ENCODE measurements at regions not wholly inside any gene's neighbourhood (a gene's known extent, or its start where the extent isn't known, plus 50 kb on each side); places are given as distances from the start of the nearest gene placed in this dataset.
A peak's percentile ranks its signal among the peaks of the same experiment; 100 is the strongest.

- no peak for DNase-seq (ENCODE audit: low spot score in 2 of 2, unreplicated experiment in 2 of 2)
- H3K27ac Mint-ChIP-seq = peak overlapping the region; percentile 28
- no peak for TF ChIP-seq CTCF (IDR thresholded peaks at IDR 0.05; ENCODE audit: unreplicated experiment)
- no peaks in the 10 kb centered on the region for H3K36me3 Mint-ChIP-seq
- peaks cover 60% of the 10 kb centered on the region for H3K4me1 Mint-ChIP-seq
- peaks cover 6% of the 10 kb centered on the region for H3K9me3 Mint-ChIP-seq
- no peak overlapping the region for H3K4me3 Mint-ChIP-seq
- no peaks in the 10 kb centered on the region for H3K27me3 Mint-ChIP-seq (ENCODE audit: low read depth)
Observed at GRCh38 chr12:115639648-115640012, 637.9 kb downstream of the MED13L start.

- no peak overlapping the region for H3K4me3 Mint-ChIP-seq
- peaks cover 6% of the 10 kb centered on the region for H3K9me3 Mint-ChIP-seq
- peak overlapping the region; percentile 39 for H3K27ac Mint-ChIP-seq
- H3K36me3 Mint-ChIP-seq = no peaks in the 10 kb centered on the region
- peaks cover 61% of the 10 kb centered on the region for H3K4me1 Mint-ChIP-seq
- no peak for DNase-seq (ENCODE audit: low spot score in 2 of 2, unreplicated experiment in 2 of 2)
- no peak for TF ChIP-seq CTCF (IDR thresholded peaks at IDR 0.05; ENCODE audit: unreplicated experiment)
- H3K27me3 Mint-ChIP-seq (ENCODE audit: low read depth) = no peaks in the 10 kb centered on the region
Observed at GRCh38 chr12:115638733-115639647, 638.5 kb downstream of the MED13L start.

- no peaks in the 10 kb centered on the region for H3K36me3 Mint-ChIP-seq
- DNase-seq (ENCODE audit: low spot score in 2 of 2, unreplicated experiment in 2 of 2) = no peak
Observed at GRCh38 chr12:115636546-115636945, 640.9 kb downstream of the MED13L start.

GRCh38 chr12:115632308-115632707, 645.2 kb downstream of the MED13L start:
- Mint-ChIP-seq H3K9me3 (peaks cover 8% of the 10 kb centered on the region), H3K4me3 (no peak overlapping the region), H3K27me3 (ENCODE audit: low read depth) (no peaks in the 10 kb centered on the region), H3K27ac (peak overlapping the region; percentile 72), H3K36me3 (peaks cover 3% of the 10 kb centered on the region), H3K4me1 (peaks cover 68% of the 10 kb centered on the region)
- peak; percentile 47 for TF ChIP-seq CTCF (IDR thresholded peaks at IDR 0.05; ENCODE audit: unreplicated experiment)
- no peak for DNase-seq (ENCODE audit: low spot score in 2 of 2, unreplicated experiment in 2 of 2)

More at GRCh38 chr12:115636546-115636945, 640.9 kb downstream of the MED13L start:
- no peak for TF ChIP-seq CTCF (IDR thresholded peaks at IDR 0.05; ENCODE audit: unreplicated experiment)
- Mint-ChIP-seq H3K9me3 (no peaks in the 10 kb centered on the region), H3K27ac (peak overlapping the region; percentile 88), H3K27me3 (ENCODE audit: low read depth) (no peaks in the 10 kb centered on the region), H3K4me1 (peaks cover 70% of the 10 kb centered on the region), H3K4me3 (no peak overlapping the region)

- H3K4me1 Mint-ChIP-seq = peaks cover 57% of the 10 kb centered on the region
- peaks cover 12% of the 10 kb centered on the region for H3K9me3 Mint-ChIP-seq
- TF ChIP-seq CTCF (IDR thresholded peaks at IDR 0.05; ENCODE audit: unreplicated experiment) = no peak
- peak overlapping the region; percentile 40 for H3K27ac Mint-ChIP-seq
- H3K4me3 Mint-ChIP-seq = no peak overlapping the region
- no peaks in the 10 kb centered on the region for H3K27me3 Mint-ChIP-seq (ENCODE audit: low read depth)
- H3K36me3 Mint-ChIP-seq = peaks cover 8% of the 10 kb centered on the region
- no peak for DNase-seq (ENCODE audit: low spot score in 2 of 2, unreplicated experiment in 2 of 2)
Observed at GRCh38 chr12:115630136-115630535, 647.4 kb downstream of the MED13L start.
